Stimulated activated CD8-positive, alpha-beta memory T cell treated with anti-CD3 and anti-CD28 coated beads, Interleukin-15, amount 100 ng/mL, for 24 hours (primary cell): ENCODE measurements at regions not wholly inside any gene's neighbourhood (a gene's known extent, or its start where the extent isn't known, plus 50 kb on each side); places are given as distances from the start of the nearest gene placed in this dataset.
"Not testable (repeated sequence)": the region's sequence is repeated elsewhere in the genome, so short reads cannot be mapped to it uniquely, and the experiment has no call there.

Experiments used
- DNase-seq: peaks from one replicate; pipeline ENCODE4 v3.0.0-alpha.2; 2020; ENCODE audit warnings: low read depth

DNA sequence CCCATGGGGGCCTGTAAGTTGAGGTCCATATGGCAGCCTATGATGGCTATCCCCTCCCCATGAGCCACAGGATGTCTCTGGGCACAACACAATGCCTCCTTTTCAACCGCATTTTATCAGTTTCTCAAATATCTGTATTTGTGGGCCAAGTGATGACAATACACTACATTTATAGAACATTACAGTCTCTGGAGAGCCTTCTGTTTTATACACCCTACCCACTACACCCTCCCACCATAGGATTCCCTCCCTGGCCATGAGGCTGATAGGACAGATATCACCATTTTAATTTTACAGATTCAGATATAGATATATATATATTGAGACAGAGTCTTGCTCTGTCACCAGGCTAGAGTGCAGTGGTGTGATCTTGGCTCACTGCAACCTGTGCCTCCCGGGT is 236.8 kb downstream of the ENC1 start:
- no peak for DNase-seq

DNA sequence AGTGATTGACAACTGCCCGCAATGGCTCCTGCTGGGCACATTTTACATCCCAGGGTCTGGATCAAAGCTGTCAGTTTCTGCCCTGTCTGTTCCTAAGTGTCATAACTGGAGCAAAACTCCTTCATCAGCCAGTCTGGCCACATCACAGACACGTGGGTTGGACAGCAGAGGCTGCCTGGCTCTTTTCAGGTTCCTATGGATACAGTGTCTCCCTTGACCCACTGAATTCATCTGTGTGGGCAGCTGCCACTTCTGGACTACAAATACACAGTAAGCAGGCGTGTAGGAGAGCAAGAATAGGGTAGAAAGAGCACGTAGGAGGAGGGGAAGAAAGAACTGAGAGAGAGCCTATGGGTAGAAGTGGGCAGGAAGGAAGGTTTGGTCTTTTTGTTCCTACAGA is 238.0 kb downstream of the ENC1 start:
- DNase-seq, result no peak

DNA sequence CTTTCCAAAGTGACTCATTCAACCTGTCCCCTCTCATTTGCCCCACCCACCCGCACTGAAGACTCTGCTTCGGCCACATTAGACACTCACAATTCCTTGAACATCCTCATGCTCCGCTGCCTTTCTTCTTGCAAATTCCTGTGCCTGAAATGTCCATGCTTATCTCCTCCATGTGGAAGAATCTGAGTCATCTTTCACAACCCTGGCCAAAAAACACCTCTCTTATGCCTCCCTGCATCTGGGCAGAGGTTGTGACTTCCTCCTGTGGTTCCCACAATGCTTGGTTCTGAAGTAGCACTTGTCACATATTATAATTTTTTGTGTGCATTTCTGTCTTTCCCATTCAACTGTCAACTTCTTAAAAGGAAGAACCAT is 238.6 kb downstream of the ENC1 start:
- DNase-seq, result no peak

DNA sequence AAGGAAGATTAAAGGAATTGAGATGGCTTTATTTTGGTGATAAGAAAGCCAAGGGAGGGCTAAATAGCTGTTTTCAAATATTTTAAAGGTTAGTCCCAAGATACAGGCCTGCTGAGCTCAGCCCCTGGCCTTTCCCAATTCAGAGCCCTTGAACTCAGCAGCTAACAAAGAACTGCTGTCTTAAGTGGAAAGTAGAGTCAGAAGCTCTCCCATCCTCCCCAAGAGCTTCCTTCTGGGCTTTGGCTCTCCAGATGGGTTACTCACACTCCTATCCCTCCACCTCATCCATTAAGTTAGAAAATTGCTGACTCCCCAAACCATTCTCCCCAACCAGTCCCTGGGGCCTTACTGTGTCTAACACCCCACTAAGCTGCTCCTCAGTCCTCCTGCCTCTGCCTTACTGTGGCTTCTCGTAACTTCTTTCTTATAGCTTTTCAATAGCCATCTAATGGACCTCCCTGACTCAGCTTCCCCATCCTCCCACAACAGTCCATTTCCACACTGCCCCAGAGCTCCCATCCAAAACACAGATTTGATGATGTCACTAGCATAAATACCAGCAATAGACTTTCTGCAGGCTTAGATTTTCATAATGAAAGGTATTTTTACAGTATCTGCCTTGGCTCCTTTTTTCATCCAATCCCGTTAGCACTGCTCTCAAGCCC is 239.1 kb downstream of the ENC1 start:
- no peak for DNase-seq

DNA sequence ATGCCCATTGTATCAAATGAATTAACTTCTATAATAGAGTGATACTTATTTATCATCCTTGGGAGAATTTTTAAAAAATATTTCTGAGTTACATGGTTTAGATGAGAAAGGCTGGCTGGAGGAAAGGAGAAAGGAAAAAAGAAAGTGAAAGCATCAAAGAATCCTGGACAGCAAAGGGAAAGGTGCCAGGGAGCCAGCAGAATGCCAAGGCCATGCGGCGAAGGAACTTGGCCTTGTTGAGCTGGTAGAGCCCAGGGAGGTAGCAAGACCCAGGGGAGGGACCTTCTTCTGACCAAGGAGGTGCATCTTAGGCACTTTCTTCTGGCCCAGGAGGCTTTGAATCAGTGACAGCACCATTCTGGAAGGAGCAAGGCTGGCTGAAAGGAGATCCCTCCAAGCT is 240.5 kb downstream of the ENC1 start:
- no peak for DNase-seq

DNA sequence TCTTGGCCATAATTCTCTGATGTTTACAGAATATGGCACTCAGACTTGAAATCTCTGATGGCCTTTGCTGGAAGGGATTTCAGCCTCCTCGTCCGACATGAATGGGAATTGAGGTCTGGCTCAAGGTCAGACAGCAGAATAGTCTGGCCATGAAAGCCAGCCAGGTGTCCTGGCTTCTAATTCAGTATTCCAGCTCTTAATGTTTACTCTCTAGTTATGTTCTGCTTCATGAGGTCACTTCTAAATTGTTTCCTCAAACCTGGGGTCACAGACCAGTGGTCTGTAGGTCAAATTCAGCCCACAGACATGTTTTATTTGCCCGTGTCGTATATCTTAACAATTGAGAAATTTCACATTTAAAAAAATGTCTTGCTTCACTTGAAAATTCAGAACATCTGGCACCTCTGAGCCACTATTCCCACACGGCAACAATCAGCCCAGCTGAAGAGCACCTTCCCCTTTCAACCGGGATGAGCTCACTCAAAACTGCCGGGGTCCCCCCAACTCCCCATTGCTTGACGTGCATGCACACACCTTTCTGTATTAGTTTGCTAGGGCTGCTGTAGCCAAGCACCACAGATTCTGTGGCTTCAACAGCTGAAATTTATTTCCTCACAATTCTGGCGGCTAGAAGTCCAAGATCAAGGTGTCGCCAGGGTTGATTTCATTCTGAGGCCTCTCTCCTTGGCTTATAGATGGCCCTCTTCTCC is 243.5 kb downstream of the ENC1 start:
- no peak for DNase-seq

DNA sequence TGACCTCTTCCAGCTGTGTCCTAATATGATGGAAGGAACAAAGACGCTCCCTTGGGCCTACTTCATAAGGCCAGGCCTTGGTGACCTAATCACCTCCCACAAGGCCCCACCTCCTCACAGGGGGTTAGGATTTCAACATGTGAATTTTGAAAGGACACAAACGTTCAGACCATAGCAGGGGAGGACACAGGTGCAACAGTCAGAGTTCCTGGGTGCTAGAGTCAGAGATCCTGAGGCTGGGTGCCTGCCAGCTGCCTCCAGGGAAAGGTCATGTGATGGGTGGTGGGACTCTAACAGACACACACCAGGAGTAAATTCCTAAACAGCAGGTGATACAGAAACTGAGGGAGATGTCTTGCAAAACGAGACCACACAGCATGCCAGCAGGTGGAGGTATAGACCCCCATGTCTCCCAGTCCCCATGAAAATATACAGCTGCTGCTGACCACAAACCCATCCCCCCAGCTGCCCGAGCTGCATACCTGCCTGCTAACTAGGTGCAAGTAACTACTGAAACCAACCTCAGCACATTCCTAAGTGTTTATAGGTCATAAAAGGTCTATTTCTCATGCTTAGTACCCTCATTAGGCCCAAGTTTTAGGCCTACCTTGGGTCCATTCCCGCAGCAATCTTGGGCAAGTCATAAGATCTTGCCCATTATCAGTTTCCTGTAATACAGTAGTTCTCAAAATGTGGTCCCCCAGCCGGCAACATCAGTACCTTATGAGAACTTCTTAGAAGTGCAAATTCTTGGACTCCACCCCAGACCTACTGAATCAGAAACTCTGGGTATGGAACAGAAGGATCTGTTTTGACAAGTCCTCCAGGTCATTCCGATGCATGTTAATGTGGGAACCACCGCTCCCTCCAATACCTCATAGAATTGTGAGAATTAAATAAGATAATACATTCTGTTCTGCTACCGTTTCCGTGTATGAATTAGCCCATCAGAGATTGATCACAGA is 245.3 kb downstream of the ENC1 start:
- DNase-seq, result no peak

DNA sequence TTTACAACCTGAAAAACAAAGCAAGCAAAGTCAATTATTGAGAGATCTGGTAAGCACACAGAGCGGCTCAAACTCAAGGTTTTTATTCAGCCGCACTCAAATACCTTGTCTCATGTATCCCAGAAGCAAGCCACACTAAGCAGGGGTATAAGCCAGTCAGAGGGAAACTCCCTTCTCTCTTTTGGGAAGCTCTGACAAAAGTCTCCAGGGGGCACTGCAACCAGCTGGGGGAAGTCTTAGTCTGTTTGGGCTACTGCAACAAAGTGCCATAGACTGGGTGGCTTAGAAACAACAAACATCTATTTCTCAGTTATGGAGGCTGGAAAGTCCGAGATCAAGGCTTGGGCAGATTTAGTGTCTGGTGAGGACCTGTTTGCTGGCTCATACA is 246.0 kb downstream of the ENC1 start:
- no peak for DNase-seq

DNA sequence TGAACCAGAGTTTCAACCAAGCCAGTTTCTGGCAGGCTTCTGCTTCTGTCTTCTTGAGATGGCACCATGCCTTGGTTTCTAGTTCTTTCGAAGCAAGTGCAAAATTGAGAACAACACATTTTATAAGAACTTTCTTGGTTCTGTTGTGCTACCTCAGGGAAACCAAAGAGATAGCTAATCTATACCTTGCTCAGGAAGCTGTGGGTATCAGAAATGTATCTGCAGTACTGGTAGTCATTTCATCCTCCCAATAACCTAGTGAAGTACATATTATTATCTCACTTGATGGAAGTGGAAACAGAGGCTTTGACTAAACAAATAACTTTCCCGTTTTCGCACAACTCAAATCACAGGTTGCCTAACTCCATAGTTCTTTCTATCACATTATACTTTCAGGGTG is 246.6 kb downstream of the ENC1 start:
- DNase-seq, result no peak

DNA sequence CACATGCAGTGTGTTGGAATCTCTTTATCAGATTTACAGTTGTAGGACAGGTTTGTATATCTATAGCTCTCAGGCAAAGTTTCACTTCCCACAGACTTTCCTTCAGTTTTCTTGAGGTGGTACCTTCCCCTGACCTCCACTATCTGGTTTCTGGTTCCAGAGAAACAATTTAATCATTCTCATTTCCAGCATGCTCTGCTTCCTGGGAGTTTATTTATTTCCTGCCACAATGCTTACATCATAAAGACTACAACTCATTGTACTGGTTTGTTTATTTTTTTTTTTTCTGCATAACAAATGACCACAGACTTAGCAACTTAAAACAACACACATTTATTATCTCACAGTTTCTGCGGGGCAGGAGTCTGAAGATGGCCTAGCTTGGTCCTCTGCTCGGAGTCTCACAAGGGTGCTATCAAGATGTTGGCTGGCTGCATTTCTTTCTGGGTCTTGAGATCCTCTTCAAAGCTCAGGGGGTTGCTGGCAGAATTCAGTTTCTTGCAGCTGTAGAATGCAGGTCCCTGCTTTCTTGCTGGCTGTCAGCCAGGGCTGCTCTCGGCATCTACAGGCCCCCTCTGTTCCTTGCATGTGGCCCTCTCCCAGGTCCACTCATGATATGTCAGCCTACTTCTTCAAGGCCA is 247.7 kb downstream of the ENC1 start:
- DNase-seq, result no peak

DNA sequence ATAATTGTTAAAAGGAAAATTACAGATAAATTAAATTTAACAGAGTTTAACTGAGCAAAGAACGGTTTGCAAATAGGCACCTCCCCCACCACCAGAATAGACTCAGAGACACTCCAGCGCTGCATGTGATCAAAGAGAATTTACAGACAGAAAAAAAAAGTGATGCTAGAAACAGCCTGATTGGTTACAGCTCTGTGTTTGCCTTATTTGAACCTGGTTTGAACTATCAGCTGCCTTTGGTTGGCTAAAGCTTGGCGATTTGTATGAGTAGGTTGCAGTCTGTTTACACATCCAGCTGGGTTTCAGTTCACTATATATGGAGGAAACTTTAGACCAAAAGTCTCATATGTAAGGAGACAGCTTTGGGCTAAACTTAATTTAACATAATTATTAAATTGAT is 249.1 kb downstream of the ENC1 start:
- no peak for DNase-seq

DNA sequence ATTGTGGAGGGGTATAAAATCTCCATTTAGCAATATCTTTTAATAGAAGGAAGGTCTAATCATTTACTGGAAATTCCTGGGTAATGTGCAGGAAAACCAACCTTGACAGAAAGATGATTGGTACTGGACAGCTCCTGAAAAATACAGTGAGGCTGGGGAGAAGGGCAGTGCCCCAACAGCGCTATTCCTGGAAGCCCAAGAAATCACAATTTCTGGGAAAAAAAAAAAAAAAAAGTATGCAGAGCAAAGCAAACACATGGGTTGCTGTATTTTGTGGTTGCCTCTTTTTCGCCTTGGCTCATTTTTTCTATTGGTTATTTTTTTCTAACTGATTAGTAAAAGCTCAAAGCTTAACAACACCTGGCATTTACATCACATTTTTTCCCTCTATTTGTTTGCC is 249.7 kb downstream of the ENC1 start:
- DNase-seq, result no peak

DNA sequence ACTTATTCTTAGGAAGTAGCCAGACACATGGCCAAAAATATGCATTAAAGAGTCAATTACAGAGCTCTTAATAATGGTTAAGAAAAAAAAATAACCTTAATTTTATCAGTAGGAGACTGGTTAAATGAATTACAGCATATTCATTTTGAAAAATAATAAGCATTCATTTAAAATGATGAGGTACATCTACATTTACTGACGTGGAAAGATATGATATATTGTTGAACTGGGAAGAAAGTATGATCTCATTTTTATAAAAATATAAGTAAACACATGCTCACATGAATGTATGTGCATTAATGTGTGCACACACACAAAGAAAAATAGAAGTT is 250.3 kb downstream of the ENC1 start:
- no peak for DNase-seq

DNA sequence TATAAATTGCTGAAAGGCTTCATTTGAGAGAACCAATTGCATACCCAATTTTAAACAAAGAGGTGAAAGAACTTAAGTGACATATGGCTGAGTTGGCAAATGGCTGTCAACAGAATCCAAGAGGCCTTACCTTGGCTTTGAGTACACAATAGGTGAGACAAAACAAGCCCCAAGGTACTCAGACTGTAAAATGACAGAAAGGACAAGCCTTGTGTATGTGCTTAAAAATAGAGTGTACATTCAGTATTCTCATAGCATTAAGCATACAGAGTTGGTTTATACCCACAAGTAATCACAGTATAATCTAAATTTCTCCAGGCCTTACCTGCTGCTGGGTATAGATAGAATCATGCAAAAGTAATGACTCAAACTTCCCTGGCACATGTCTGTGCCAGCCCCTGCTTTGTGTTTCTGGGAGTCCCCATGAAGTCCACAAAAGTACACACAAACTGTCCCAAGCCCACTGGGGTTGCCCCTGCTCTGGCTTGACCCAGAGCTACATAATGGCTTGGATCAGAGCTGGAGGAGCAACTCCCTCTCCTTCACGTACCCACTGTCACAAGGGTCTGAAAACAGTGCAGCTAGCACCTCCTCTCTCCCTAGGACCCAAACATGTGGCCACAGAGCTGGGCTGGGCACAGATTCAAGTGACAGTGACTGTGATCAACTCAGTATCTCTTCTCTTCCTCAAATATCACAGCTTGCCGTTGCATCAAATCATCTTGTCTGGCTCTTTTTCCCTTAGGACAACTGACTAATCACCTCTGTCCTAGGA is 250.8 kb downstream of the ENC1 start:
- DNase-seq, result no peak

DNA sequence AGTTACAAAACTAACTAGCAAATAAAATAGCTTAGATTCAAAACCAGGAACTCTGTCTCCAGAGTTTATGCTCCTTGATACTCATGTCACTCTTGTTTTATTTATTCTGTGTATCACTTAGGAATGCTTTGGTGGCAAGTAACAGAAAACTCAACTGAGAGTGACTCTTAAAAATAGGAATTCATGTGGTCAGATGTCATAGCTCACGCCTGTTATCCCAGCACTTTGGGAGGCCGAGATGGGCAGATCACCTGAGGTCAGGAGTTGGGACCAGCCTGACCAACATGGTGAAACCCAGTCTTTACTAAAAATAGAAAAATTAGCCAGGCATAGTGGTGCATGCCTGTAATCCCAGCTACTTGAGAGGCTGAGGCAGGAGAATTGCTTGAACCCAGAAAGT is 252.1 kb downstream of the ENC1 start:
- DNase-seq, result not testable (repeated sequence)

DNA sequence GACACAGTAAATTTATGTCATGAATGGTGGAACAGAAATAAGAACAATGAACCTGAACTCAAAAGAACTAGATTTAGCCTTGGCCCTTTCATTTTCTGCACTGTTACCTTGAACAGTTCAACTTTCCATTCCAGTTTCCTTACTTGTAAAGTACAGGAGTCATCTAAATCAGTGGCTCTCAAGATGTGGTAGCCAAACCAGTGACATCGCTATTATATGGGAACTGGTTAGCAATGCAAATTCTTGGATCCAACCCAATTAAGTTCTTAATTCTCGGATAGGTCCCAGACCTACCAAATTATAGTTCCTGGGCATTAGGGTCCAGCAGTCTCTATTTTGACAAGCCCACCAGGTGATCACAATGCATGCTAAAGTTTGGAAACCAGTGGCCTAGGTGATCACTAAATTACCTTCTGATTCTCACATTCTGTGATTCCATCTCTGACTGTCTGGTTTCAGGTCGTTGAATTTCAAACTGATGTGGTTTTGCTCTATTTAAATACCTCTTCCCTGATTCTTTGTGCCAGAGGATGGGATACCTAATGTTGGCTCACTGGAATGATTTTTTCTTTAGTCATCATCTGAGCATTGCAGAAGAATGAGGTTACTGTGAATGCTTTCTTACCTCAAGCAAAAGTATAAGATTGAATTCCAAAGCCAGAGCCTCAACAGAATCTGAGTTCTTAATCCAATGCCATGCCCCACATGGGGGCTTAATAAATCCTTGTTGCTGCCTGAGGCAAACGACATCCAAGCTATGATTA is 253.8 kb downstream of the ENC1 start:
- DNase-seq, result no peak

DNA sequence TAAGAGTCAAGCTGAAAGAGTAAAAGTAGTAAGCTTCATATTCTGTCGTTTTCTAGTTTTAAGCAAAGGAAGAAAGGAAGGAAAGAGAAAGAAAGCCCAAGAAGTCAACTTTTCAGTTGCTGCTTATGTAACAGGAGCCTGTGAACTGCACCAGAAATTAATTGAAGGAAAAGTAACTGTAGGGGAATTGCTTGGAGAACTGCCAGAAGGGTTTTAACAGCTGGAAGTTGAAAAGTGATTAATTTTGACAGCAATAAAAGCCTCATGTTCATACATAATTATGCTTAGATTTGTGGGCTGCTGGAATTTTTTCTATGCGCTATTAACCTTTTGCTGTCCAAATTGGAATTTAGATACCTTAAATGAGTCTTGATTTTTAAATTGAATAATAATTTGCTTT is 255.7 kb downstream of the ENC1 start:
- no peak for DNase-seq

DNA sequence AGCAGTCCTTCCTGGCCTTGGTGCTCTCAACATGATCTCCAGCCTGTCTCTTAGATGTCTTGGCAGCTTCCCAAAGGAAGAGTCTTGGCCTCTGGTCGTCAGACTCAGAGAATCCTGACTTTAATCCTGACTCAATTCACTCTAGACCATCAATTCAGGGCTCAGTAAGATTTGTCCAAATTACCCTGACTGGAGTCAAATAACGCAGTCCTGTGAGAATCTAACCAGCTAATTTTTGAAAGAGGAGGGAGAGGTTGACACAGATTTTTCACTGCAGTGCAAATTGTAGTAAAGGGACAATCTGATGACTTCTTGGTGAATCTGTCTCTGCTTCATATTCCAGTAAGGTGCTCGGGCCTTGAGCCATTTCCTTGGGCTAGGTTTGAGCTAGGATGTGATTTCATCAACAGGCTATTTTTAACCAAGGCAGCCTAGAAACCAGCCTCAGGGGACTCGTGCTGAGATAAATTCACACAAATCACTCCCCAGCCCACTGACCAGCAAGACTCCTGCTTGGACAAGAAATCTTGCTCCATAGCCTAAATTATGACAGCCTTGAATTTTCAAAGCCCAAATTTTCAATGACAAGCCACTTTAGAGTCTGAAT is 257.4 kb downstream of the ENC1 start:
- DNase-seq, result no peak

DNA sequence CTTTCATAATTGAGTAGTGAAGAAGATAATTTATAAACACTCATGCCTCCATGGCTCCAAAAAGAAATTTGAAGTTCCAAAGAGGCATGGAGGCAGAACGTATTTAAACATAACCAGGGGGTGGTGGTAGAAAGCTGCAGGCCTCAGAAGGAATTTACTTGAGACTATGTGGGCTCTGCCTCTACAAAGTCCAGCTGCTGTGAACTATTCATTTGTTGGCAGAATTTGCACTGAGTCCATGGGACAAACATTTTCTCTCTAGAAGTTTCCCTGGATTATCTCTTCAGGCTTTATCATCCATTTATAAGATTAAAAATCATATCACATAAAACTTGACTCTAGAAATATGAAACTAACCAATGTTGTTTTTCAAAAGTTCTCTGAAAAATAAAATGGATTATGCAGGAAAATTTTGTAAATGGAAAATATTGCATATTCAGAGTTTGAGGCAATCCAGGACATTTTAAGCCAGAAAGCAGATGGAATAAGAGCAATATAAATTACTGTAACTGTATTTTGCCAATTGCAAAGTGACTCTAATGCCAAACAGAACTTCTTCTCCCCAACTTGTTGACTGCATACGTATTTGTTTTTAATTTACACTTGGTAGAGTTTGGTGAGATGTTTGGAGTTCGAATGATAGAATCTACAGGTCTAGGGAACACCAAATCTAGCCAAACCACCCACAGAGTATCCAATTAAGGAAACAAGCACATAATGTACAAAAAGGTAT is 258.2 kb downstream of the ENC1 start:
- no peak for DNase-seq

DNA sequence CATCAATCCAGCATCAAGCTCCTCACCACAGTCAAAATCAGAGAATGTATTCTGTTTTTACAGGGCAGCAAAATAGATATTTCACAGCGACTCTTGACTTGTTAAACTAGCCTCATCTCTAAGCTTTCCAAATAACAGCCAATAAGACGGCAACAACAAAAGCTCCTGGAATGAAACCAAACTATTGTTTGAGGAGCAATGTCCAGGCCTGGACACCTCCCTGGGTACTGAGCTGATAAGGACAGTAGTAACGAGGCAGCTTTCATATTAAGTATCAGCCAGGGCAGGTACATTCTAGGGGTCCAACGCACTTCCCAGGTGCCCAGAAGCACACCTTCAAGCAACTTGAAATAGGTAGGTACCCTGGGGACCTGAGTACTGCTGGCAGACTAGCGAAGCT is 260.3 kb downstream of the ENC1 start:
- DNase-seq, result no peak
